Astrocyte (in vitro differentiated cells and primary cell): ENCODE measurements at regions not wholly inside any gene's neighbourhood (a gene's known extent, or its start where the extent isn't known, plus 50 kb on each side); places are given as distances from the start of the nearest gene placed in this dataset.

Source experiments
- DNase-seq: peaks from one replicate; pipeline ENCODE4 v3.0.0-alpha.2; 2010; ENCODE audit warnings: low read depth
- FAIRE-seq: peaks from 2 replicates; lab custom pipeline; 2011; peaks lifted over from hg19 to GRCh38; lab: Jason Lieb, UNC
- H2AFZ ChIP-seq: 2 replicates; pipeline ENCODE4 v1.6.0; 2012; ENCODE audit warnings: low read depth, low read length, inconsistent platforms
- H3K27ac ChIP-seq: 2 replicates; pipeline ENCODE4 v1.5.1; 2011; ENCODE audit warnings: low read depth, low read length, inconsistent platforms
- H3K27me3 ChIP-seq: 2 replicates; pipeline ENCODE4 v1.6.0; 2011; ENCODE audit warnings: low read length, inconsistent platforms; ENCODE audit not compliant: insufficient read depth
- H3K36me3 ChIP-seq: 2 replicates; pipeline ENCODE4 v1.5.1; 2011; ENCODE audit warnings: low read length, inconsistent platforms; ENCODE audit not compliant: insufficient read depth
- H3K4me1 ChIP-seq: 2 replicates; pipeline ENCODE4 v1.5.1; 2011; ENCODE audit warnings: low read length, inconsistent platforms; ENCODE audit not compliant: insufficient read depth
- H3K4me2 ChIP-seq: 2 replicates; pipeline ENCODE4 v1.6.0; 2012; ENCODE audit warnings: low read length, inconsistent platforms
- H3K4me3 ChIP-seq: 2 replicates; pipeline ENCODE4 v1.5.1; 2011; ENCODE audit warnings: low read depth, mild to moderate bottlenecking, low read length, inconsistent platforms; ENCODE audit not compliant: insufficient read depth
- H3K79me2 ChIP-seq: 2 replicates; pipeline ENCODE4 v1.6.0; 2012; ENCODE audit warnings: mild to moderate bottlenecking, low read length, inconsistent platforms; ENCODE audit not compliant: insufficient read depth
- H3K9ac ChIP-seq: 2 replicates; pipeline ENCODE4 v1.6.0; 2012; ENCODE audit warnings: mild to moderate bottlenecking, low read length, inconsistent platforms
- H3K9me3 ChIP-seq: 2 replicates; pipeline ENCODE4 v1.5.1; 2012; ENCODE audit warnings: low read depth, mild to moderate bottlenecking, low read length, inconsistent platforms; ENCODE audit not compliant: insufficient read depth
- H4K20me1 ChIP-seq: 2 replicates; pipeline ENCODE4 v1.6.0; 2012; ENCODE audit warnings: low read length, inconsistent platforms; ENCODE audit not compliant: insufficient read depth
- H3K27ac Mint-ChIP-seq: one replicate; pipeline ENCODE4 v1.8.0; 2021; ENCODE audit warnings: mild to moderate bottlenecking, mixed read lengths; ENCODE audit not compliant: unreplicated experiment
- H3K27me3 Mint-ChIP-seq: one replicate; pipeline ENCODE4 v1.8.0; 2021; ENCODE audit warnings: low read depth, mixed read lengths; ENCODE audit not compliant: unreplicated experiment
- H3K36me3 Mint-ChIP-seq: one replicate; pipeline ENCODE4 v1.8.0; 2021; ENCODE audit warnings: low read depth, mixed read lengths; ENCODE audit not compliant: unreplicated experiment
- H3K4me1 Mint-ChIP-seq: one replicate; pipeline ENCODE4 v1.8.0; 2021; ENCODE audit warnings: low read depth, mixed read lengths; ENCODE audit not compliant: unreplicated experiment
- H3K4me3 Mint-ChIP-seq: one replicate; pipeline ENCODE4 v1.8.0; 2021; ENCODE audit warnings: mild to moderate bottlenecking, moderate library complexity, mixed read lengths; ENCODE audit not compliant: unreplicated experiment
- H3K9me3 Mint-ChIP-seq: one replicate; pipeline ENCODE4 v1.8.0; 2021; ENCODE audit warnings: mild to moderate bottlenecking, mixed read lengths; ENCODE audit not compliant: unreplicated experiment
- CTCF ChIP-seq: IDR thresholded peaks from 2 replicates; pipeline ENCODE4 v1.5.1; 2011; ENCODE audit warnings: low read depth, mild to moderate bottlenecking, inconsistent platforms, low read length, moderate library complexity; ENCODE audit not compliant: insufficient read depth
- EZH2 ChIP-seq: IDR thresholded peaks from 2 replicates; pipeline ENCODE4 v1.6.1; 2012; ENCODE audit warnings: mild to moderate bottlenecking, low read length, inconsistent platforms; ENCODE audit not compliant: insufficient read depth

- Mint-ChIP-seq H3K27ac (no peak overlapping the region), H3K9me3 (no peaks in the 10 kb centered on the region), H3K36me3 (no peaks in the 10 kb centered on the region), H3K4me1 (peaks cover 28% of the 10 kb centered on the region), H3K27me3 (no peaks in the 10 kb centered on the region), H3K4me3 (no peak overlapping the region)
- no peak overlapping the region for H3K4me2 ChIP-seq
- no peaks in the 10 kb centered on the region for H3K79me2 ChIP-seq
- no peaks in the 10 kb centered on the region for H3K27me3 ChIP-seq
- no peaks in the 10 kb centered on the region for H4K20me1 ChIP-seq
- H3K27ac ChIP-seq = no peak overlapping the region
- no peak overlapping the region for H3K4me3 ChIP-seq
- H3K9me3 ChIP-seq = no peaks in the 10 kb centered on the region
- H3K9ac ChIP-seq = no peak overlapping the region
- DNase-seq (no peak), FAIRE-seq (no peak)
- no peak overlapping the region for H2AFZ ChIP-seq
- no peak for TF ChIP-seq EZH2
- no peak for TF ChIP-seq CTCF
- no peaks in the 10 kb centered on the region for H3K36me3 ChIP-seq
- no peaks in the 10 kb centered on the region for H3K4me1 ChIP-seq
Measured at GRCh38 chr4:111773858-111774257, 371.4 kb upstream of the FAM241A start.

- no peaks in the 10 kb centered on the region for H3K36me3 Mint-ChIP-seq
- H3K4me1 Mint-ChIP-seq = peaks cover 28% of the 10 kb centered on the region
- no peaks in the 10 kb centered on the region for H3K79me2 ChIP-seq
- H3K4me3 ChIP-seq = no peak overlapping the region
- H3K9ac ChIP-seq = no peak overlapping the region
- no peak overlapping the region for H2AFZ ChIP-seq
- no peak for TF ChIP-seq EZH2
- no peak for TF ChIP-seq CTCF
- peak; percentile 71 for FAIRE-seq
- H3K36me3 ChIP-seq = no peaks in the 10 kb centered on the region
- H3K9me3 ChIP-seq = no peaks in the 10 kb centered on the region
- H3K4me2 ChIP-seq = no peak overlapping the region
- no peak for DNase-seq
- no peaks in the 10 kb centered on the region for H3K27me3 ChIP-seq
- H3K27me3 Mint-ChIP-seq = no peaks in the 10 kb centered on the region
- H3K4me1 ChIP-seq = no peaks in the 10 kb centered on the region
- H3K4me3 Mint-ChIP-seq = no peak overlapping the region
- peak overlapping the region; percentile 64 for H3K27ac Mint-ChIP-seq
- no peaks in the 10 kb centered on the region for H4K20me1 ChIP-seq
- H3K27ac ChIP-seq = no peak overlapping the region
- no peaks in the 10 kb centered on the region for H3K9me3 Mint-ChIP-seq
Measured at GRCh38 chr4:111775556-111776297, 369.5 kb upstream of the FAM241A start.

GRCh38 chr4:111776561-111776960, 368.7 kb upstream of the FAM241A start:
- no peaks in the 10 kb centered on the region for H3K79me2 ChIP-seq
- no peak overlapping the region for H3K9ac ChIP-seq
- H3K27ac Mint-ChIP-seq = peak overlapping the region; percentile 64
- no peak overlapping the region for H3K4me2 ChIP-seq
- FAIRE-seq = no peak
- H3K9me3 Mint-ChIP-seq = no peaks in the 10 kb centered on the region
- no peak overlapping the region for H3K27ac ChIP-seq
- H3K4me1 Mint-ChIP-seq = peaks cover 34% of the 10 kb centered on the region
- H3K4me3 ChIP-seq = no peak overlapping the region
- no peaks in the 10 kb centered on the region for H3K4me1 ChIP-seq
- H3K9me3 ChIP-seq = no peaks in the 10 kb centered on the region
- no peaks in the 10 kb centered on the region for H3K27me3 ChIP-seq
- H3K27me3 Mint-ChIP-seq = no peaks in the 10 kb centered on the region
- H3K36me3 Mint-ChIP-seq = no peaks in the 10 kb centered on the region
- peak overlapping the region; percentile 20 for H3K4me3 Mint-ChIP-seq
- no peaks in the 10 kb centered on the region for H3K36me3 ChIP-seq
- H4K20me1 ChIP-seq = no peaks in the 10 kb centered on the region
- DNase-seq = peak; percentile 22
- no peak overlapping the region for H2AFZ ChIP-seq
- no peak for TF ChIP-seq EZH2
- TF ChIP-seq CTCF = no peak
